Right atrium auricular region (tissue), 2 donors: ENCODE measurements at regions not wholly inside any gene's neighbourhood (a gene's known extent, or its start where the extent isn't known, plus 50 kb on each side); places are given as distances from the start of the nearest gene placed in this dataset.

Experiments
- DNase-seq: peaks from one replicate; pipeline ENCODE4 v3.0.0-alpha.2; 2019; ENCODE audit warnings: low spot score
- H3K27ac ChIP-seq, 2 donors: fragments of 200-600 bp; sonication (generic); 1 replicate in 1 of 2; 2 replicates in 1 of 2; pipeline ENCODE4 v1.5.1; 2016 to 2019
- H3K27me3 ChIP-seq, 2 donors: fragments of 200-600 bp; sonication (generic); one replicate each; pipeline versions ENCODE4 v1.5.1 to v1.6.0; 2017 to 2019
- H3K36me3 ChIP-seq: fragments of 200-600 bp; sonication (generic); one replicate; pipeline ENCODE4 v1.5.1; 2016
- H3K4me1 ChIP-seq, 2 donors: fragments of 200-600 bp; sonication (generic); one replicate each; pipeline versions ENCODE4 v1.5.1 to v1.6.0; 2017 to 2019
- H3K4me3 ChIP-seq, 2 donors: fragments of 200-600 bp; sonication (generic); 1 replicate in 1 of 2; 2 replicates in 1 of 2; pipeline ENCODE4 v1.5.1; 2017 to 2019; ENCODE audit warnings: mild to moderate bottlenecking in 1 of 2, moderate library complexity in 1 of 2
- H3K9me3 ChIP-seq, 2 donors: fragments of 200-600 bp; sonication (generic); one replicate each; pipeline ENCODE4 v1.5.1; 2019
- TF ChIP-seq, protein P1 (sequence below), 2 donors: fragments of 200-600 bp; sonication (generic); IDR thresholded peaks; one replicate each; pipeline ENCODE4 v1.5.1; 2019; ENCODE audit warnings: antibody characterized with exemption in 2 of 2

GRCh38 chr2:459931-460330 lies 172.0 kb upstream of the ALKAL2 start:
- TF ChIP-seq, protein P1, sequence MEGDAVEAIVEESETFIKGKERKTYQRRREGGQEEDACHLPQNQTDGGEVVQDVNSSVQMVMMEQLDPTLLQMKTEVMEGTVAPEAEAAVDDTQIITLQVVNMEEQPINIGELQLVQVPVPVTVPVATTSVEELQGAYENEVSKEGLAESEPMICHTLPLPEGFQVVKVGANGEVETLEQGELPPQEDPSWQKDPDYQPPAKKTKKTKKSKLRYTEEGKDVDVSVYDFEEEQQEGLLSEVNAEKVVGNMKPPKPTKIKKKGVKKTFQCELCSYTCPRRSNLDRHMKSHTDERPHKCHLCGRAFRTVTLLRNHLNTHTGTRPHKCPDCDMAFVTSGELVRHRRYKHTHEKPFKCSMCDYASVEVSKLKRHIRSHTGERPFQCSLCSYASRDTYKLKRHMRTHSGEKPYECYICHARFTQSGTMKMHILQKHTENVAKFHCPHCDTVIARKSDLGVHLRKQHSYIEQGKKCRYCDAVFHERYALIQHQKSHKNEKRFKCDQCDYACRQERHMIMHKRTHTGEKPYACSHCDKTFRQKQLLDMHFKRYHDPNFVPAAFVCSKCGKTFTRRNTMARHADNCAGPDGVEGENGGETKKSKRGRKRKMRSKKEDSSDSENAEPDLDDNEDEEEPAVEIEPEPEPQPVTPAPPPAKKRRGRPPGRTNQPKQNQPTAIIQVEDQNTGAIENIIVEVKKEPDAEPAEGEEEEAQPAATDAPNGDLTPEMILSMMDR (IDR thresholded peaks at IDR 0.05): no peak
- DNase-seq: no peak
- no peaks in the 10 kb centered on the region for H3K27me3 ChIP-seq
- H3K36me3 ChIP-seq: no peaks in the 10 kb centered on the region
- no peak overlapping the region for H3K27ac ChIP-seq
- no peak overlapping the region for H3K4me3 ChIP-seq
- H3K4me1 ChIP-seq: no peaks in the 10 kb centered on the region
- H3K9me3 ChIP-seq: no peaks in the 10 kb centered on the region

GRCh38 chr2:458425-458815 lies 170.5 kb upstream of the ALKAL2 start:
- TF ChIP-seq, protein P1 (IDR thresholded peaks at IDR 0.05): no peak
- no peak for DNase-seq

GRCh38 chr2:457792-458424 lies 170.0 kb upstream of the ALKAL2 start:
- Histone ChIP-seq H3K36me3 (no peaks in the 10 kb centered on the region), H3K4me1 (no peaks in the 10 kb centered on the region), H3K4me3 (no peak overlapping the region), H3K27ac (no peak overlapping the region), H3K27me3 (no peaks in the 10 kb centered on the region), H3K9me3 (no peaks in the 10 kb centered on the region)
- DNase-seq: no peak
- TF ChIP-seq, protein P1 (IDR thresholded peaks at IDR 0.05): no peak

More at GRCh38 chr2:458425-458815, 170.5 kb upstream of the ALKAL2 start:
- no peak overlapping the region for H3K27ac ChIP-seq
- H3K27me3 ChIP-seq: no peaks in the 10 kb centered on the region
- H3K4me3 ChIP-seq: no peak overlapping the region
- no peaks in the 10 kb centered on the region for H3K36me3 ChIP-seq
- H3K4me1 ChIP-seq: no peaks in the 10 kb centered on the region
- H3K9me3 ChIP-seq: no peaks in the 10 kb centered on the region

- no peak overlapping the region for H3K4me3 ChIP-seq
- no peak overlapping the region for H3K27ac ChIP-seq
- H3K27me3 ChIP-seq: no peaks in the 10 kb centered on the region
- DNase-seq: no peak
- no peaks in the 10 kb centered on the region for H3K36me3 ChIP-seq
- TF ChIP-seq, protein P1 (IDR thresholded peaks at IDR 0.05): no peak
- no peaks in the 10 kb centered on the region for H3K4me1 ChIP-seq
- H3K9me3 ChIP-seq: no peaks in the 10 kb centered on the region
Measured at GRCh38 chr2:457262-457661, 169.4 kb upstream of the ALKAL2 start.

GRCh38 chr2:455913-456312 lies 168.0 kb upstream of the ALKAL2 start:
- Histone ChIP-seq H3K36me3 (no peaks in the 10 kb centered on the region), H3K9me3 (no peaks in the 10 kb centered on the region), H3K27ac (no peak overlapping the region), H3K4me1 (no peaks in the 10 kb centered on the region), H3K4me3 (no peak overlapping the region), H3K27me3 (no peaks in the 10 kb centered on the region)
- TF ChIP-seq, protein P1 (IDR thresholded peaks at IDR 0.05): no peak
- no peak for DNase-seq
